ENCODE measurements at regions not wholly inside any gene's neighbourhood (a gene's known extent, or its start where the extent isn't known, plus 50 kb on each side); places are given as distances from the start of the nearest gene placed in this dataset.
A peak's percentile ranks its signal among the peaks of the same experiment; 100 is the strongest.

- Histone ChIP-seq H3K4me3 (ENCODE audit: low read depth in 1 of 3, low read length in 3 of 3) (no peak overlapping the region), H3K36me3 (ENCODE audit: control insufficient read depth in 3 of 3, insufficient read depth in 2 of 3, low read depth in 1 of 3, low read length in 3 of 3) (no peaks in the 10 kb centered on the region), H3K4me1 (ENCODE audit: control insufficient read depth in 3 of 3, insufficient read depth in 2 of 3, low read depth in 1 of 3, low read length in 2 of 3) (no peaks in the 10 kb centered on the region), H3K9me3 (ENCODE audit: control insufficient read depth in 2 of 2, insufficient read depth in 1 of 2, low read depth in 1 of 2, low read length in 1 of 2) (no peaks in the 10 kb centered on the region), H3K27me3 (ENCODE audit: control insufficient read depth in 3 of 3, insufficient read depth in 3 of 3, low read length in 3 of 3) (no peaks in the 10 kb centered on the region), H3K27ac (ENCODE audit: low read depth in 1 of 3, low read length in 2 of 3) (no peak overlapping the region)
- no peak for DNase-seq
- 39 to 43% (median 41%) methylated on average over 1 of the region's 1 CpG for WGBS, 3 donors
- no peak for FAIRE-seq
Observed at GRCh38 chrX:151476604-151477303, 79.7 kb downstream of the VMA21 start.

- no peak for DNase-seq
- H3K27me3 ChIP-seq (ENCODE audit: control insufficient read depth in 3 of 3, insufficient read depth in 3 of 3, low read length in 3 of 3): no peaks in the 10 kb centered on the region
Observed at GRCh38 chrX:151478058-151478457, 81.1 kb downstream of the VMA21 start.

DNA sequence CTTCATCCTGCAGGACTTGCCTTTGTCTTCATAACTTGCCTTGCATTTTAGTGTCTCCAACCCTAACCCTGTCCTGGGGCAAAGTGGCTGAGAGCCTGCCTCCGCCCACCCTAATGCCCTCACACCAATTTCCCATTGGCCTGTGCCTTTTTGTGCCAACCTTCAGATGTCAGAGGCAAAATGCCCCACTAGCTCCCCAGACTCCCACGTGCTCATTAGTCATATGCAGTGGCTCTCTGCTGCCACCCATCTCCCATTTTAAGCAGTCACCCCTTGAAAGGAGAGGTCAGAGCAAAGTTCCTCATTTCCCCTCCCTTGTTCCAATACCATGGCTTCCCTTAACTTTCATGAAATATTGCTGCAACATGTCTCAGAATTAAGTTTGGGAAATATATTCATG, 74.8 kb upstream of the PASD1 start:
- no peak overlapping the region for H3K27ac ChIP-seq (ENCODE audit: low read depth in 1 of 3, low read length in 2 of 3)
- peak in 1 of 2 donors; percentile 8 for DNase-seq
- no peaks in the 10 kb centered on the region for H3K27me3 ChIP-seq (ENCODE audit: control insufficient read depth in 3 of 3, insufficient read depth in 3 of 3, low read length in 3 of 3)
- H3K36me3 ChIP-seq (ENCODE audit: control insufficient read depth in 3 of 3, insufficient read depth in 2 of 3, low read depth in 1 of 3, low read length in 3 of 3): no peaks in the 10 kb centered on the region
- H3K4me3 ChIP-seq (ENCODE audit: low read depth in 1 of 3, low read length in 3 of 3): no peak overlapping the region
- WGBS, 3 donors: 47 to 55% (median 48%) methylated on average over 2 of the region's 2 CpGs
- H3K4me1 ChIP-seq (ENCODE audit: control insufficient read depth in 3 of 3, insufficient read depth in 2 of 3, low read depth in 1 of 3, low read length in 2 of 3): no peaks in the 10 kb centered on the region
- FAIRE-seq: no peak
- no peaks in the 10 kb centered on the region for H3K9me3 ChIP-seq (ENCODE audit: control insufficient read depth in 2 of 2, insufficient read depth in 1 of 2, low read depth in 1 of 2, low read length in 1 of 2)

More at GRCh38 chrX:151478058-151478457, 81.1 kb downstream of the VMA21 start:
- Histone ChIP-seq H3K27ac (ENCODE audit: low read depth in 1 of 3, low read length in 2 of 3) (no peak overlapping the region), H3K36me3 (ENCODE audit: control insufficient read depth in 3 of 3, insufficient read depth in 2 of 3, low read depth in 1 of 3, low read length in 3 of 3) (no peaks in the 10 kb centered on the region), H3K9me3 (ENCODE audit: control insufficient read depth in 2 of 2, insufficient read depth in 1 of 2, low read depth in 1 of 2, low read length in 1 of 2) (no peaks in the 10 kb centered on the region), H3K4me1 (ENCODE audit: control insufficient read depth in 3 of 3, insufficient read depth in 2 of 3, low read depth in 1 of 3, low read length in 2 of 3) (no peaks in the 10 kb centered on the region), H3K4me3 (ENCODE audit: low read depth in 1 of 3, low read length in 3 of 3) (no peak overlapping the region)
- FAIRE-seq: no peak
- WGBS, 3 donors: 66 to 86% (median 83%) methylated on average over 4 of the region's 4 CpGs

GRCh38 chrX:151505796-151506195, 57.7 kb upstream of the PASD1 start:
- Histone ChIP-seq H3K9me3 (ENCODE audit: control insufficient read depth in 2 of 2, insufficient read depth in 1 of 2, low read depth in 1 of 2, low read length in 1 of 2) (no peaks in the 10 kb centered on the region), H3K4me3 (ENCODE audit: low read depth in 1 of 3, low read length in 3 of 3) (no peak overlapping the region), H3K27me3 (ENCODE audit: control insufficient read depth in 3 of 3, insufficient read depth in 3 of 3, low read length in 3 of 3) (no peaks in the 10 kb centered on the region), H3K36me3 (ENCODE audit: control insufficient read depth in 3 of 3, insufficient read depth in 2 of 3, low read depth in 1 of 3, low read length in 3 of 3) (no peaks in the 10 kb centered on the region), H3K4me1 (ENCODE audit: control insufficient read depth in 3 of 3, insufficient read depth in 2 of 3, low read depth in 1 of 3, low read length in 2 of 3) (no peaks in the 10 kb centered on the region), H3K27ac (ENCODE audit: low read depth in 1 of 3, low read length in 2 of 3) (no peak overlapping the region)
- WGBS, 3 donors: 41 to 60% (median 45%) methylated on average over 2 of the region's 2 CpGs
- FAIRE-seq: no peak
- peak in 1 of 2 donors; percentile 0 for DNase-seq

- 40 to 58% (median 44%) methylated on average over 4 of the region's 4 CpGs for WGBS, 3 donors
- no peaks in the 10 kb centered on the region for H3K27me3 ChIP-seq (ENCODE audit: control insufficient read depth in 3 of 3, insufficient read depth in 3 of 3, low read length in 3 of 3)
- no peak for FAIRE-seq
Observed at GRCh38 chrX:151510203-151510602, 53.3 kb upstream of the PASD1 start.

DNA sequence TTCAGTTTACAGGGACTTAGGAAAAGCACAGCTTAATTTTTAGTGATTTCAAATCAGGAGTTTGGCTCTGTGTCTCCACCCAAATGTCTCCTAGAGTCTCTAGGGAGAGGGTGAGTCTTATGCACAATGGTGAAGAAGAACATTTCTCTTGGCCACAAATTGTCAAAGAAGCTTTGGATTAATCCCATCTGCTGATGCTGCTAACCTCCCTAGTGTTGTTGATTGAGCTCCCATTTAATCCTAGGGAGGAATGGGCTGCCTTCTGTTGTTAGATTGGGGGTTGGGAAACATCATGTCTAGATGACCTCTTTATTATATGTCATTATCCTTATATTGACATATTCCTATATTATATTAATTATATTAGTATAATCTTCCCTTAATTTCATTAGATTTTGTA, 50.0 kb upstream of the PASD1 start:
- DNase-seq (no peak), FAIRE-seq (no peak)
- Histone ChIP-seq H3K9me3 (ENCODE audit: control insufficient read depth in 2 of 2, insufficient read depth in 1 of 2, low read depth in 1 of 2, low read length in 1 of 2) (no peaks in the 10 kb centered on the region), H3K4me1 (ENCODE audit: control insufficient read depth in 3 of 3, insufficient read depth in 2 of 3, low read depth in 1 of 3, low read length in 2 of 3) (no peaks in the 10 kb centered on the region), H3K27ac (ENCODE audit: low read depth in 1 of 3, low read length in 2 of 3) (no peak overlapping the region), H3K36me3 (ENCODE audit: control insufficient read depth in 3 of 3, insufficient read depth in 2 of 3, low read depth in 1 of 3, low read length in 3 of 3) (no peaks in the 10 kb centered on the region), H3K27me3 (ENCODE audit: control insufficient read depth in 3 of 3, insufficient read depth in 3 of 3, low read length in 3 of 3) (no peaks in the 10 kb centered on the region), H3K4me3 (ENCODE audit: low read depth in 1 of 3, low read length in 3 of 3) (no peak overlapping the region)

More at GRCh38 chrX:151510203-151510602, 53.3 kb upstream of the PASD1 start:
- H3K4me3 ChIP-seq (ENCODE audit: low read depth in 1 of 3, low read length in 3 of 3): no peak overlapping the region
- no peak overlapping the region for H3K27ac ChIP-seq (ENCODE audit: low read depth in 1 of 3, low read length in 2 of 3)
- H3K36me3 ChIP-seq (ENCODE audit: control insufficient read depth in 3 of 3, insufficient read depth in 2 of 3, low read depth in 1 of 3, low read length in 3 of 3): no peaks in the 10 kb centered on the region
- DNase-seq: no peak
- H3K4me1 ChIP-seq (ENCODE audit: control insufficient read depth in 3 of 3, insufficient read depth in 2 of 3, low read depth in 1 of 3, low read length in 2 of 3): no peaks in the 10 kb centered on the region
- no peaks in the 10 kb centered on the region for H3K9me3 ChIP-seq (ENCODE audit: control insufficient read depth in 2 of 2, insufficient read depth in 1 of 2, low read depth in 1 of 2, low read length in 1 of 2)

Measured in small intestine (tissue), 7 donors.